K562 (cell line): ENCODE measurements at regions not wholly inside any gene's neighbourhood (a gene's known extent, or its start where the extent isn't known, plus 50 kb on each side); places are given as distances from the start of the nearest gene placed in this dataset.

ENCODE experiments used
- ATAC-seq: fragments of 200-7000 bp; cut with Tn5 transposase; 3 replicates; pipeline ENCODE4 v1.9.1; 2020; ENCODE audit warnings: moderate library complexity
- BruUV-seq: library from RNA; stranded (reverse); fragments of 400-500 nt; replicated peaks from 2 replicates; lab custom pipeline; 2021; lab: Mats Ljungman, UMichigan
- CTCF ChIA-PET: fragments of 300-600 bp; formaldehyde crosslinking; extraction: SDS; loops from one replicate; lab custom pipeline; 2021; ENCODE audit warnings: low intra/inter-chr PET ratio; lab: Yijun Ruan, JAX
- POLR2A ChIA-PET: fragments of 300-600, 350-650 bp; sonication (Branson Sonifier 250); formaldehyde crosslinking; extraction: SDS; loops from one replicate; lab custom pipeline; 2021; ENCODE audit warnings: antibody characterized with exemption, inconsistent platforms; lab: Yijun Ruan, JAX
- DNase-seq, 4 experiments: peaks; one replicate each; pipeline versions ENCODE4 v3.0.0 to v3.0.0-alpha.2; 2011 to 2018; ENCODE audit warnings: low spot score in 3 of 4, mixed read lengths in 3 of 4; ENCODE audit errors: extremely low read depth in 1 of 4
- FAIRE-seq: peaks from 2 replicates; lab custom pipeline; 2011; peaks lifted over from hg19 to GRCh38; lab: Jason Lieb, UNC
- H2AFZ ChIP-seq: 2 replicates; pipeline ENCODE4 v1.6.0; 2011; ENCODE audit warnings: low read depth, low read length, control low read depth, inconsistent platforms
- H3K27ac ChIP-seq: fragments of 200-600 bp; 3 replicates; pipeline ENCODE4 v1.8.0; 2011; ENCODE audit warnings: low read depth, mild to moderate bottlenecking, control low read depth, inconsistent platforms, low read length, moderate library complexity, mixed read lengths; ENCODE audit errors: extremely low read depth
- H3K27me3 ChIP-seq, 2 experiments: fragments of 300-600 bp in 1 of 2; 2 replicates in 1 of 2; 3 replicates in 1 of 2; pipeline versions ENCODE4 v1.6.0 to v1.8.0; 2011; ENCODE audit warnings: inconsistent platforms in 2 of 2, low read length in 2 of 2, mild to moderate bottlenecking in 1 of 2, mixed read lengths in 1 of 2, moderate library complexity in 1 of 2; ENCODE audit not compliant: control insufficient read depth in 2 of 2, insufficient read depth in 2 of 2
- H3K36me3 ChIP-seq: fragments of 300-600 bp; 3 replicates; pipeline ENCODE4 v1.8.0; 2011; ENCODE audit warnings: mild to moderate bottlenecking, low read length, inconsistent platforms; ENCODE audit not compliant: control insufficient read depth, insufficient read depth
- H3K4me1 ChIP-seq, 2 experiments: fragments of 200-600 bp in 1 of 2; replicated peaks in 1 of 2; 2 replicates in 1 of 2; 3 replicates in 1 of 2; pipeline versions ENCODE4 v1.5.1 to v1.8.0; 2011; ENCODE audit warnings: inconsistent platforms in 2 of 2, low read length in 2 of 2, mild to moderate bottlenecking in 1 of 2, mixed read lengths in 1 of 2, moderate library complexity in 1 of 2; ENCODE audit not compliant: control insufficient read depth in 2 of 2, insufficient read depth in 2 of 2
- H3K4me2 ChIP-seq: 2 replicates; pipeline ENCODE4 v1.6.1; 2011; ENCODE audit warnings: low read length, control low read depth, inconsistent platforms, mixed read lengths; ENCODE audit not compliant: insufficient read depth
- H3K4me3 ChIP-seq: fragments of 200-600 bp; sonication (generic), shearing (Covaris generic); 2 replicates; pipeline ENCODE4 v1.5.1; 2016; ENCODE audit warnings: control low read depth, inconsistent platforms
- H3K79me2 ChIP-seq: fragments of 200-600 bp; 3 replicates; pipeline ENCODE4 v1.8.0; 2011; ENCODE audit warnings: low read length, inconsistent platforms; ENCODE audit not compliant: control insufficient read depth, insufficient read depth
- H3K9ac ChIP-seq, 2 experiments: 2 replicates each; pipeline versions ENCODE4 v1.6.0 to v1.6.1; 2011; ENCODE audit warnings: low read depth in 2 of 2, low read length in 2 of 2, control low read depth in 1 of 2, inconsistent platforms in 1 of 2, mild to moderate bottlenecking in 1 of 2, mixed read lengths in 1 of 2; ENCODE audit not compliant: insufficient read depth in 1 of 2
- H3K9me1 ChIP-seq: one replicate; pipeline ENCODE4 v1.6.0; 2011; ENCODE audit warnings: inconsistent platforms, mild to moderate bottlenecking, low read length, moderate library complexity; ENCODE audit not compliant: control insufficient read depth, insufficient read depth
- H3K9me3 ChIP-seq: replicated peaks from 2 replicates; pipeline ENCODE4 v1.5.1; 2011; ENCODE audit warnings: low read depth, low read length, inconsistent platforms; ENCODE audit not compliant: control insufficient read depth, insufficient read depth
- H4K20me1 ChIP-seq: replicated peaks from 2 replicates; pipeline ENCODE4 v1.6.1; 2011; ENCODE audit warnings: low read length, inconsistent platforms, mixed read lengths; ENCODE audit not compliant: control insufficient read depth, insufficient read depth
- BRD4 ChIP-seq: fragments of 200-600 bp; sonication (generic); IDR thresholded peaks from 2 replicates; pipeline ENCODE4 v1.6.1; 2017; ENCODE audit warnings: inconsistent platforms
- MTA1 ChIP-seq: fragments of 450-650 bp; IDR thresholded peaks from 2 replicates; pipeline ENCODE4 v1.6.1; 2017; ENCODE audit warnings: borderline replicate concordance
- RCOR1 ChIP-seq, 2 experiments: IDR thresholded peaks; 2 replicates each; pipeline ENCODE4 v1.6.1; 2012; ENCODE audit warnings: low read depth in 2 of 2, low read length in 2 of 2, borderline replicate concordance in 1 of 2, improper control_type of control experiment in 1 of 2
- RFX1 ChIP-seq: fragments of 450-650 bp; IDR thresholded peaks from 2 replicates; pipeline ENCODE4 v1.6.1; 2016; ENCODE audit warnings: mild to moderate bottlenecking, moderate library complexity
- ZNF444 ChIP-seq: fragments of 250-450 bp; sonication (Bioruptor Pico); IDR thresholded peaks from 2 replicates; pipeline ENCODE4 v1.4.0; 2020; ENCODE audit warnings: mild to moderate bottlenecking, moderate library complexity
- WGBS: fragments of 100-300 bp; shearing (Covaris generic); methylation state at CpG from one replicate; pipeline ENCODE4 v1.1.6; 2016; ENCODE audit warnings: low coverage, mixed read lengths; ENCODE audit not compliant: insufficient coverage; ENCODE audit errors: missing lambda C conversion rate; 5-methylcytosine and 5-hydroxymethylcytosine counted together
- in situ Hi-C: fragments of 300-500 bp; cut with MboI; formaldehyde crosslinking; loops from 4 replicates; pipeline ENCODE4 v1.15.0; 2018; ENCODE audit warnings: inconsistent platforms, mixed read lengths
- intact Hi-C: fragments of 100-400 bp; cut with micrococcal nuclease; formaldehyde crosslinking; loops from 2 replicates; pipeline ENCODE4 v1.14.2; 2022
- TF ChIP-seq, protein P1 (sequence below): sonication (generic); formaldehyde crosslinking; IDR thresholded peaks from 2 replicates; pipeline ENCODE4 v1.8.0; 2022; ENCODE audit warnings: mild to moderate bottlenecking, missing genetic modification reagents
- TF ChIP-seq, protein P2 (sequence below), 2 experiments: fragments of 450-650 bp; IDR thresholded peaks; 2 replicates each; pipeline ENCODE4 v1.6.1; 2016; ENCODE audit warnings: mild to moderate bottlenecking in 2 of 2, borderline replicate concordance in 1 of 2, low read depth in 1 of 2, moderate library complexity in 1 of 2
- TF ChIP-seq, protein P3 (sequence below): fragments of 450-650 bp; IDR thresholded peaks from 2 replicates; pipeline ENCODE4 v1.7.0; 2016; ENCODE audit warnings: borderline replicate concordance
- TF ChIP-seq, protein P4 (sequence below): fragments of 450-650 bp; IDR thresholded peaks from 2 replicates; pipeline ENCODE4 v1.6.1; 2016

DNA sequence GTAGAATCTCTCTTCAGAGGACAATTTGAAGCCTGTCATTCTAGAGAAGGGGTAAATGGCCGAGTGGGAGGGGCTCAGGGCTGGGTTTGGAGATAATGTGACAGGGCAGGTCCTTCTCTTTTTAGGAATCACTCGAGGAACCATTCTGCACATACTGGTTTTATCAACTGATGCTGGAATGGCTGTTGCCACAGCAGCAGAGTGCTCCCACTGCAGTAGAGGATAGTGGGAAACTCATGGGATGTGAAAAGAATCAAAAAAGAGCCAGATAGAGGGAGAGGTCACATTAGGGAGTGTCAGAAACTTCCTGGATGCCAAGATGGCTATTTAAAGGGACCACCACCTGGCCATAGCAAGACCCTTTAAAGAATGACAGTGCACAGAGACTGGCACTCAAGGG is 105.3 kb downstream of the NAV1 start:
- no peak for DNase-seq
- H3K4me3 ChIP-seq, result no peak overlapping the region
- ChIA-PET CTCF (no interaction called here), POLR2A (no interaction called here)
- no peak overlapping the region; the same call in 2 of the 3 replicates for H3K27ac ChIP-seq
- H3K36me3 ChIP-seq, result no peaks in the 10 kb centered on the region
- no peaks in the 10 kb centered on the region for H4K20me1 ChIP-seq
- no peaks in the 10 kb centered on the region for H3K9me3 ChIP-seq
- no peak overlapping the region for H2AFZ ChIP-seq
- 0% methylated on average over 2 of the region's 2 CpGs for whole genome bisulfite sequencing
- peaks cover 18 to 21% of the 10 kb centered on the region in 2 experiments for H3K4me1 ChIP-seq
- ATAC-seq, result no peak
- peak; percentile 37 for FAIRE-seq
- in situ Hi-C loops, result no loop called here
- H3K9me1 ChIP-seq, result no peaks in the 10 kb centered on the region
- H3K9ac ChIP-seq, result no peak overlapping the region
- no peak overlapping the region for H3K4me2 ChIP-seq
- BruUV-seq, result no TSS peak
- peaks cover 0 to 6% of the 10 kb centered on the region in 2 experiments; a peak in 1 of 5 replicates for H3K27me3 ChIP-seq
- intact Hi-C loops, result no loop called here
- H3K79me2 ChIP-seq, result peaks cover 6% of the 10 kb centered on the region; the same call in 1 of the 3 replicates
- TF ChIP-seq, protein P1, sequence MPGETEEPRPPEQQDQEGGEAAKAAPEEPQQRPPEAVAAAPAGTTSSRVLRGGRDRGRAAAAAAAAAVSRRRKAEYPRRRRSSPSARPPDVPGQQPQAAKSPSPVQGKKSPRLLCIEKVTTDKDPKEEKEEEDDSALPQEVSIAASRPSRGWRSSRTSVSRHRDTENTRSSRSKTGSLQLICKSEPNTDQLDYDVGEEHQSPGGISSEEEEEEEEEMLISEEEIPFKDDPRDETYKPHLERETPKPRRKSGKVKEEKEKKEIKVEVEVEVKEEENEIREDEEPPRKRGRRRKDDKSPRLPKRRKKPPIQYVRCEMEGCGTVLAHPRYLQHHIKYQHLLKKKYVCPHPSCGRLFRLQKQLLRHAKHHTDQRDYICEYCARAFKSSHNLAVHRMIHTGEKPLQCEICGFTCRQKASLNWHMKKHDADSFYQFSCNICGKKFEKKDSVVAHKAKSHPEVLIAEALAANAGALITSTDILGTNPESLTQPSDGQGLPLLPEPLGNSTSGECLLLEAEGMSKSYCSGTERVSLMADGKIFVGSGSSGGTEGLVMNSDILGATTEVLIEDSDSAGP (CRISPR knock-in tag), result peak; percentile 72; the same call in 1 of the 2 replicates
- no peak for TF ChIP-seq BRD4
- TF ChIP-seq ZNF444 (CRISPR knock-in tag), result no peak
- peak in 1 of 2 experiments; percentile 56; a peak in 2 of 4 replicates for TF ChIP-seq RCOR1 (IDR thresholded peaks at IDR 0.05; ENCODE audit: borderline replicate concordance in 1 of 2, low read depth in 2 of 2, low read length in 2 of 2)
- no peak for TF ChIP-seq MTA1
- TF ChIP-seq, protein P2, sequence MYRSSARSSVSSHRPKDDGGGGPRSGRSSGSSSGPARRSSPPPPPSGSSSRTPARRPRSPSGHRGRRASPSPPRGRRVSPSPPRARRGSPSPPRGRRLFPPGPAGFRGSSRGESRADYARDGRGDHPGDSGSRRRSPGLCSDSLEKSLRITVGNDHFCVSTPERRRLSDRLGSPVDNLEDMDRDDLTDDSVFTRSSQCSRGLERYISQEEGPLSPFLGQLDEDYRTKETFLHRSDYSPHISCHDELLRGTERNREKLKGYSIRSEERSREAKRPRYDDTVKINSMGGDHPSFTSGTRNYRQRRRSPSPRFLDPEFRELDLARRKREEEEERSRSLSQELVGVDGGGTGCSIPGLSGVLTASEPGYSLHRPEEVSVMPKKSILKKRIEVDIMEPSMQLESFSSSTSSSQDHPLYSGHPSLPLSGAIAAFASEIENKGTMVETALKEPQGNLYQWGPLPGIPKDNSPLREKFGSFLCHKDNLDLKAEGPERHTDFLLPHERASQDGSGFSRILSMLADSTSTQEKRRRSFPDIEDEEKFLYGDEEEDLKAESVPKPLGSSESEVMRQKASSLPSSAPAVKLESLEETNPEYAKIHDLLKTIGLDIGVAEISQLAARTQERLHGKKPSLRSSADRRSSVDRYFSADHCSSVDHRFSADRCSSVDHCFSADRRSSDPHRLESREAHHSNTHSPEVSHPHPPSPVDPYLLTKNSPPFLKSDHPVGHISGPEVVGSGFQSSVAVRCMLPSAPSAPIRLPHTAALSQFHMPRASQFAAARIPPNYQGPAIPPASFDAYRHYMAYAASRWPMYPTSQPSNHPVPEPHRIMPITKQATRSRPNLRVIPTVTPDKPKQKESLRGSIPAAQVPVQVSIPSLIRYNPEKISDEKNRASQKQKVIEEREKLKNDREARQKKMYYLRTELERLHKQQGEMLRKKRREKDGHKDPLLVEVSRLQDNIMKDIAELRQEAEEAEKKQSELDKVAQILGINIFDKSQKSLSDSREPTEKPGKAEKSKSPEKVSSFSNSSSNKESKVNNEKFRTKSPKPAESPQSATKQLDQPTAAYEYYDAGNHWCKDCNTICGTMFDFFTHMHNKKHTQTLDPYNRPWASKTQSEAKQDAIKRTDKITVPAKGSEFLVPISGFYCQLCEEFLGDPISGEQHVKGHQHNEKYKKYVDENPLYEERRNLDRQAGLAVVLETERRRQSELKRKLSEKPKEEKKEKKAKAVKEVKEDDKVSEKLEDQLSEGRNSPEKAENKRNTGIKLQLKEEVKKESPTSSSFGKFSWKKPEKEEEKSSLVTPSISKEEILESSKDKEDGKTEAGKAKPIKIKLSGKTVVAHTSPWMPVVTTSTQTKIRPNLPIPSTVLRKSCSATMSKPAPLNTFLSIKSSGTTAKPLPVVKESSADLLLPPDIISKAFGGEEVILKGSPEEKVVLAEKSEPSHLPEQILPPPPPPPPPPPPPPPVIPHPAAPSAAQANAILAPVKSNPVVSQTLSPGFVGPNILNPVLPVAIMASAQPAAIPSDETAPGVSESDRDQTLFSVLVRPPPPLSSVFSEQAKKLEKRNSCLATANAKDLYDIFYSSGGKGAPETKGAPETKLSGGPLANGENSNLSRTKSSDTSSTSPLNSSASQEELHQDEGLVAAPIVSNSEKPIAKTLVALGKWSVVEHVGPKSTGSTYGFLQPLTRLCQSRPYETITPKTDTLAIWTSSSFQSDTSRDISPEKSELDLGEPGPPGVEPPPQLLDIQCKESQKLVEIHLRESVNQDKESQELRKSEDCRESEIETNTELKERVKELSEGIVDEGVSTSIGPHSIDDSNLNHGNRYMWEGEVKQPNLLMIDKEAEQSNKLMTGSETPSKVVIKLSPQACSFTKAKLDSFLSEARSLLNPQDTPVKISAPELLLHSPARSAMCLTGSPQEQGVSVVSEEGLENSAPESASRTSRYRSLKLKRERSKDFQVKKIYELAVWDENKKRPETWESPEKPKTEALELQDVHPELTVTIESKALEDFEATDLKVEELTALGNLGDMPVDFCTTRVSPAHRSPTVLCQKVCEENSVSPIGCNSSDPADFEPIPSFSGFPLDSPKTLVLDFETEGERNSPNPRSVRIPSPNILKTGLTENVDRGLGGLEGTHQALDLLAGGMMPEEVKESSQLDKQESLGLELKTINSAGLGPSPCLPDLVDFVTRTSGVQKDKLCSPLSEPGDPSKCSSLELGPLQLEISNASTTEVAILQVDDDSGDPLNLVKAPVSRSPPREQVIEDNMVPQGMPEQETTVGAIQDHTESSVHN (IDR thresholded peaks at IDR 0.05; ENCODE audit: borderline replicate concordance in 1 of 2, low read depth in 1 of 2), result no peak
- TF ChIP-seq, protein P3, sequence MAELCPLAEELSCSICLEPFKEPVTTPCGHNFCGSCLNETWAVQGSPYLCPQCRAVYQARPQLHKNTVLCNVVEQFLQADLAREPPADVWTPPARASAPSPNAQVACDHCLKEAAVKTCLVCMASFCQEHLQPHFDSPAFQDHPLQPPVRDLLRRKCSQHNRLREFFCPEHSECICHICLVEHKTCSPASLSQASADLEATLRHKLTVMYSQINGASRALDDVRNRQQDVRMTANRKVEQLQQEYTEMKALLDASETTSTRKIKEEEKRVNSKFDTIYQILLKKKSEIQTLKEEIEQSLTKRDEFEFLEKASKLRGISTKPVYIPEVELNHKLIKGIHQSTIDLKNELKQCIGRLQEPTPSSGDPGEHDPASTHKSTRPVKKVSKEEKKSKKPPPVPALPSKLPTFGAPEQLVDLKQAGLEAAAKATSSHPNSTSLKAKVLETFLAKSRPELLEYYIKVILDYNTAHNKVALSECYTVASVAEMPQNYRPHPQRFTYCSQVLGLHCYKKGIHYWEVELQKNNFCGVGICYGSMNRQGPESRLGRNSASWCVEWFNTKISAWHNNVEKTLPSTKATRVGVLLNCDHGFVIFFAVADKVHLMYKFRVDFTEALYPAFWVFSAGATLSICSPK, result no peak
- peak; percentile 56; the same call in 1 of the 2 replicates for TF ChIP-seq RFX1
- TF ChIP-seq, protein P4, sequence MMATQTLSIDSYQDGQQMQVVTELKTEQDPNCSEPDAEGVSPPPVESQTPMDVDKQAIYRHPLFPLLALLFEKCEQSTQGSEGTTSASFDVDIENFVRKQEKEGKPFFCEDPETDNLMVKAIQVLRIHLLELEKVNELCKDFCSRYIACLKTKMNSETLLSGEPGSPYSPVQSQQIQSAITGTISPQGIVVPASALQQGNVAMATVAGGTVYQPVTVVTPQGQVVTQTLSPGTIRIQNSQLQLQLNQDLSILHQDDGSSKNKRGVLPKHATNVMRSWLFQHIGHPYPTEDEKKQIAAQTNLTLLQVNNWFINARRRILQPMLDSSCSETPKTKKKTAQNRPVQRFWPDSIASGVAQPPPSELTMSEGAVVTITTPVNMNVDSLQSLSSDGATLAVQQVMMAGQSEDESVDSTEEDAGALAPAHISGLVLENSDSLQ, result peak; percentile 62; the same call in 1 of the 2 replicates
